A549 (cell line): ENCODE measurements at regions not wholly inside any gene's neighbourhood (a gene's known extent, or its start where the extent isn't known, plus 50 kb on each side); places are given as distances from the start of the nearest gene placed in this dataset.

Experiments used
- ATAC-seq, 2 experiments: fragments of 200-7000 bp in 1 of 2; fragments of >200 bp in 1 of 2; cut with Nextera tagmentation in 1 of 2; cut with Tn5 transposase in 1 of 2; 3 replicates each; pipeline versions ENCODE4 v1.8.0 to v1.9.1; 2018 to 2020; ENCODE audit warnings: mild to moderate bottlenecking in 1 of 2, moderate library complexity in 1 of 2
- CTCF ChIA-PET: fragments of 300-600 bp; sonication (Branson Sonifier 250); formaldehyde crosslinking; extraction: SDS; loops from one replicate; lab custom pipeline; 2021; ENCODE audit warnings: antibody characterized with exemption, inconsistent platforms; lab: Yijun Ruan, JAX
- POLR2A ChIA-PET: fragments of 350-600 bp; formaldehyde crosslinking; extraction: SDS; loops from one replicate; lab custom pipeline; 2021; ENCODE audit warnings: antibody characterized with exemption, inconsistent platforms; lab: Yijun Ruan, JAX
- DNase-seq, 2 experiments: peaks; one replicate each; pipeline versions ENCODE4 v3.0.0 to v3.0.0-alpha.2; 2011 to 2016; ENCODE audit warnings: low read depth in 1 of 2, low spot score in 1 of 2
- FAIRE-seq: peaks from 2 replicates; lab custom pipeline; 2011; peaks lifted over from hg19 to GRCh38; lab: Jason Lieb, UNC
- H3K27ac ChIP-seq, 2 experiments: fragments of >200 bp; sonication (Bioruptor Twin); formaldehyde crosslinking; 3 replicates each; pipeline ENCODE4 v1.5.1; 2016 to 2017
- H3K4me1 ChIP-seq: fragments of >200 bp; sonication (Bioruptor Twin); formaldehyde crosslinking; 3 replicates; pipeline ENCODE4 v1.6.1; 2016
- H3K4me2 ChIP-seq: fragments of >200 bp; sonication (Bioruptor Twin); formaldehyde crosslinking; 3 replicates; pipeline ENCODE4 v1.6.1; 2016
- H3K4me3 ChIP-seq: fragments of >200 bp; sonication (Bioruptor Twin); formaldehyde crosslinking; 3 replicates; pipeline ENCODE4 v1.5.1; 2016
- H3K9me3 ChIP-seq: fragments of >200 bp; sonication (Bioruptor Twin); formaldehyde crosslinking; 3 replicates; pipeline ENCODE4 v1.6.1; 2016
- BCL3 ChIP-seq: fragments of >200 bp; sonication (Bioruptor Twin); formaldehyde crosslinking; IDR thresholded peaks from 3 replicates; pipeline ENCODE4 v1.6.1; 2016
- BHLHE40 ChIP-seq: IDR thresholded peaks from 2 replicates; pipeline ENCODE4 v1.6.1; 2012; ENCODE audit warnings: low read depth, low read length, inconsistent platforms
- CEBPB ChIP-seq, 2 experiments: fragments of >200 bp in 1 of 2; sonication (Bioruptor Twin) in 1 of 2; formaldehyde crosslinking in 1 of 2; IDR thresholded peaks; 2 replicates each; pipeline ENCODE4 v1.6.1; 2012 to 2016
- EHF ChIP-seq: fragments of 250-450 bp; sonication (Bioruptor Pico); IDR thresholded peaks from 2 replicates; pipeline ENCODE4 v1.5.0; 2020; ENCODE audit warnings: mild to moderate bottlenecking
- EP300 ChIP-seq, 2 experiments: fragments of >200 bp; sonication (Bioruptor Twin); formaldehyde crosslinking; IDR thresholded peaks; 2 replicates in 1 of 2; 3 replicates in 1 of 2; pipeline ENCODE4 v1.6.1; 2016 to 2017
- ESRRA ChIP-seq: fragments of 150-350 bp; IDR thresholded peaks from 2 replicates; pipeline ENCODE4 v1.6.1; 2014; ENCODE audit warnings: mild to moderate bottlenecking, low read length, borderline replicate concordance
- FOXS1 ChIP-seq: fragments of 250-450 bp; sonication (Bioruptor Pico); IDR thresholded peaks from 2 replicates; pipeline ENCODE4 v1.5.0; 2020; ENCODE audit warnings: mild to moderate bottlenecking, moderate library complexity
- HDAC2 ChIP-seq: fragments of 200-600 bp; sonication (generic); IDR thresholded peaks from 2 replicates; pipeline ENCODE4 v1.6.1; 2016
- HEYL ChIP-seq: fragments of 250-450 bp; sonication (Bioruptor Pico); IDR thresholded peaks from 2 replicates; pipeline ENCODE4 v1.8.0; 2021; ENCODE audit warnings: mild to moderate bottlenecking, moderate library complexity
- HOXB13 ChIP-seq: fragments of 250-450 bp; sonication (Bioruptor Pico); IDR thresholded peaks from 2 replicates; pipeline ENCODE4 v1.5.0; 2020; ENCODE audit warnings: low read depth, mild to moderate bottlenecking, moderate library complexity
- JUN ChIP-seq, 2 experiments: fragments of >200 bp; sonication (Bioruptor Twin); formaldehyde crosslinking; IDR thresholded peaks; 2 replicates in 1 of 2; 3 replicates in 1 of 2; pipeline ENCODE4 v1.6.1; 2016 to 2017
- JUNB ChIP-seq: fragments of >200 bp; sonication (Bioruptor Twin); formaldehyde crosslinking; IDR thresholded peaks from 2 replicates; pipeline ENCODE4 v1.6.1; 2016
- MAZ ChIP-seq: fragments of 150-350 bp; IDR thresholded peaks from 2 replicates; pipeline ENCODE4 v1.6.1; 2014; ENCODE audit warnings: antibody characterized with exemption, low read depth, low read length, borderline replicate concordance
- NPAS2 ChIP-seq: fragments of 250-450 bp; sonication (Bioruptor Pico); IDR thresholded peaks from 2 replicates; pipeline ENCODE4 v1.8.0; 2022; ENCODE audit warnings: mild to moderate bottlenecking, moderate library complexity, borderline replicate concordance
- NR3C1 ChIP-seq: fragments of >200 bp; sonication (Bioruptor Twin); formaldehyde crosslinking; IDR thresholded peaks from 3 replicates; pipeline ENCODE4 v1.6.1; 2017
- POLR2A ChIP-seq: IDR thresholded peaks from 2 replicates; pipeline ENCODE4 v1.6.1; 2012; ENCODE audit warnings: mild to moderate bottlenecking, low read length
- POLR2AphosphoS2 ChIP-seq: conservative IDR thresholded peaks from 2 replicates; pipeline ENCODE4 v1.6.1; 2012; ENCODE audit warnings: low read length, improper control_type of control experiment, inconsistent platforms
- RCOR1 ChIP-seq: fragments of 150-350 bp; IDR thresholded peaks from 2 replicates; pipeline ENCODE4 v1.6.1; 2014; ENCODE audit warnings: antibody characterized with exemption, low read length, low read depth
- REST ChIP-seq: fragments of 200-600 bp; sonication (generic); IDR thresholded peaks from 2 replicates; pipeline ENCODE4 v1.6.1; 2016; ENCODE audit warnings: antibody characterized with exemption, mild to moderate bottlenecking, moderate library complexity
- whole genome bisulfite sequencing: methylation state at CpG from one replicate; pipeline ENCODE4 v1.1.6; 2017; ENCODE audit errors: missing lambda C conversion rate; 5-methylcytosine and 5-hydroxymethylcytosine counted together
- TF ChIP-seq, protein P1 (sequence below): fragments of >200 bp; sonication (Bioruptor Twin); formaldehyde crosslinking; IDR thresholded peaks from 2 replicates; pipeline ENCODE4 v1.6.1; 2016
- TF ChIP-seq, protein P2 (sequence below): fragments of >200 bp; sonication (Bioruptor Twin); formaldehyde crosslinking; IDR thresholded peaks from 3 replicates; pipeline ENCODE4 v1.5.1; 2016
- TF ChIP-seq, protein P3 (sequence below): fragments of 150-350 bp; IDR thresholded peaks from 2 replicates; pipeline ENCODE4 v1.6.1; 2014; ENCODE audit warnings: low read depth, mild to moderate bottlenecking, low read length
- TF ChIP-seq, protein P4 (sequence below): fragments of 450-650 bp; IDR thresholded peaks from 2 replicates; pipeline ENCODE4 v1.6.1; 2014; ENCODE audit warnings: antibody characterized with exemption

- TF ChIP-seq REST (no peak), JUNB (no peak), HOXB13 (no peak), MAZ (no peak), POLR2AphosphoS2 (no peak), HDAC2 (no peak), RCOR1 (no peak), FOXS1 (CRISPR knock-in tag) (no peak)
- TF ChIP-seq, protein P1, sequence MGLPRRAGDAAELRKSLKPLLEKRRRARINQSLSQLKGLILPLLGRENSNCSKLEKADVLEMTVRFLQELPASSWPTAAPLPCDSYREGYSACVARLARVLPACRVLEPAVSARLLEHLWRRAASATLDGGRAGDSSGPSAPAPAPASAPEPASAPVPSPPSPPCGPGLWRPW, result no peak
Observed at GRCh38 chr9:80883426-80883825, 805.9 kb downstream of the TLE1 start (continued).

DNA sequence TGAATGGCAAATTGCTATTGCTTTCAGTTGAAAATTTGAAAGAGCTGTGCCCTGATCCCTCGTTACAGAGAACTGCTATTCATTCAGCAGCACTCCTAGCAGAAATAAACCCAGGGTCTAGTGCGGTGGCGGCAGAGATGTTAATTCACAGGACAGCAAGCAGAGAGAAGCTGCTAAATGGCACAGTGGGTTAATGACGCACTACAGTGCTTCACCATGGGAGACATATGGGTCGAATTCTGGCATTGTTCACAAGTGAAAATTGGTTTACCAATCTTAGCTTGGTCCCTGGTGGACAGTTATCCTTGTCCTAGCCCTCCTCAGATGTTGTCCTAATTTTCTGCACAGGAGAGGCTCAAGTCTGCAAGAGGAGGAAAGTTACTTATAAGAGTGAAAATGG lies 807.4 kb downstream of the TLE1 start:
- H3K4me3 ChIP-seq, result no peak overlapping the region
- H3K4me2 ChIP-seq, result no peak overlapping the region
- no peaks in the 10 kb centered on the region for H3K9me3 ChIP-seq
- ATAC-seq (no peak), DNase-seq (no peak)
- TF ChIP-seq BHLHE40 (no peak), CEBPB (IDR thresholded peaks at IDR 0.05) (no peak), JUN (IDR thresholded peaks at IDR 0.05) (no peak), POLR2A (no peak), NPAS2 (CRISPR knock-in tag) (no peak), EHF (CRISPR knock-in tag) (no peak), HEYL (CRISPR knock-in tag) (no peak), NR3C1 (no peak), JUNB (no peak), EP300 (IDR thresholded peaks at IDR 0.05) (no peak), BCL3 (no peak), ESRRA (no peak), POLR2AphosphoS2 (no peak)
- TF ChIP-seq, protein P2, sequence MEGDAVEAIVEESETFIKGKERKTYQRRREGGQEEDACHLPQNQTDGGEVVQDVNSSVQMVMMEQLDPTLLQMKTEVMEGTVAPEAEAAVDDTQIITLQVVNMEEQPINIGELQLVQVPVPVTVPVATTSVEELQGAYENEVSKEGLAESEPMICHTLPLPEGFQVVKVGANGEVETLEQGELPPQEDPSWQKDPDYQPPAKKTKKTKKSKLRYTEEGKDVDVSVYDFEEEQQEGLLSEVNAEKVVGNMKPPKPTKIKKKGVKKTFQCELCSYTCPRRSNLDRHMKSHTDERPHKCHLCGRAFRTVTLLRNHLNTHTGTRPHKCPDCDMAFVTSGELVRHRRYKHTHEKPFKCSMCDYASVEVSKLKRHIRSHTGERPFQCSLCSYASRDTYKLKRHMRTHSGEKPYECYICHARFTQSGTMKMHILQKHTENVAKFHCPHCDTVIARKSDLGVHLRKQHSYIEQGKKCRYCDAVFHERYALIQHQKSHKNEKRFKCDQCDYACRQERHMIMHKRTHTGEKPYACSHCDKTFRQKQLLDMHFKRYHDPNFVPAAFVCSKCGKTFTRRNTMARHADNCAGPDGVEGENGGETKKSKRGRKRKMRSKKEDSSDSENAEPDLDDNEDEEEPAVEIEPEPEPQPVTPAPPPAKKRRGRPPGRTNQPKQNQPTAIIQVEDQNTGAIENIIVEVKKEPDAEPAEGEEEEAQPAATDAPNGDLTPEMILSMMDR, result no peak
- TF ChIP-seq, protein P3, sequence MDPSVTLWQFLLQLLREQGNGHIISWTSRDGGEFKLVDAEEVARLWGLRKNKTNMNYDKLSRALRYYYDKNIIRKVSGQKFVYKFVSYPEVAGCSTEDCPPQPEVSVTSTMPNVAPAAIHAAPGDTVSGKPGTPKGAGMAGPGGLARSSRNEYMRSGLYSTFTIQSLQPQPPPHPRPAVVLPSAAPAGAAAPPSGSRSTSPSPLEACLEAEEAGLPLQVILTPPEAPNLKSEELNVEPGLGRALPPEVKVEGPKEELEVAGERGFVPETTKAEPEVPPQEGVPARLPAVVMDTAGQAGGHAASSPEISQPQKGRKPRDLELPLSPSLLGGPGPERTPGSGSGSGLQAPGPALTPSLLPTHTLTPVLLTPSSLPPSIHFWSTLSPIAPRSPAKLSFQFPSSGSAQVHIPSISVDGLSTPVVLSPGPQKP, result no peak
- TF ChIP-seq, protein P4, sequence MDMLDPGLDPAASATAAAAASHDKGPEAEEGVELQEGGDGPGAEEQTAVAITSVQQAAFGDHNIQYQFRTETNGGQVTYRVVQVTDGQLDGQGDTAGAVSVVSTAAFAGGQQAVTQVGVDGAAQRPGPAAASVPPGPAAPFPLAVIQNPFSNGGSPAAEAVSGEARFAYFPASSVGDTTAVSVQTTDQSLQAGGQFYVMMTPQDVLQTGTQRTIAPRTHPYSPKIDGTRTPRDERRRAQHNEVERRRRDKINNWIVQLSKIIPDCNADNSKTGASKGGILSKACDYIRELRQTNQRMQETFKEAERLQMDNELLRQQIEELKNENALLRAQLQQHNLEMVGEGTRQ, result no peak
- TF ChIP-seq, all 56 proteins: peak for 0
- no peak for FAIRE-seq
- H3K27ac ChIP-seq, result no peak overlapping the region
- POLR2A ChIA-PET, result no interaction called here
- 72% methylated on average over 5 of the region's 5 CpGs for WGBS
- CTCF ChIA-PET, result no interaction called here
- no peaks in the 10 kb centered on the region for H3K4me1 ChIP-seq
